Right atrium auricular region (tissue), 2 donors: ENCODE measurements at regions not wholly inside any gene's neighbourhood (a gene's known extent, or its start where the extent isn't known, plus 50 kb on each side); places are given as distances from the start of the nearest gene placed in this dataset.

Experiments used
- DNase-seq: peaks from one replicate; pipeline ENCODE4 v3.0.0-alpha.2; 2019; ENCODE audit warnings: low spot score
- H3K27ac ChIP-seq, 2 donors: fragments of 200-600 bp; sonication (generic); 1 replicate in 1 of 2; 2 replicates in 1 of 2; pipeline ENCODE4 v1.5.1; 2016 to 2019
- H3K27me3 ChIP-seq, 2 donors: fragments of 200-600 bp; sonication (generic); one replicate each; pipeline versions ENCODE4 v1.5.1 to v1.6.0; 2017 to 2019
- H3K36me3 ChIP-seq: fragments of 200-600 bp; sonication (generic); one replicate; pipeline ENCODE4 v1.5.1; 2016
- H3K4me1 ChIP-seq, 2 donors: fragments of 200-600 bp; sonication (generic); one replicate each; pipeline versions ENCODE4 v1.5.1 to v1.6.0; 2017 to 2019
- H3K4me3 ChIP-seq, 2 donors: fragments of 200-600 bp; sonication (generic); 1 replicate in 1 of 2; 2 replicates in 1 of 2; pipeline ENCODE4 v1.5.1; 2017 to 2019; ENCODE audit warnings: mild to moderate bottlenecking in 1 of 2, moderate library complexity in 1 of 2
- H3K9me3 ChIP-seq, 2 donors: fragments of 200-600 bp; sonication (generic); one replicate each; pipeline ENCODE4 v1.5.1; 2019
- CTCF ChIP-seq, 2 donors: fragments of 200-600 bp; sonication (generic); IDR thresholded peaks; one replicate each; pipeline ENCODE4 v1.5.1; 2019; ENCODE audit warnings: antibody characterized with exemption in 2 of 2

- no peaks in the 10 kb centered on the region for H3K9me3 ChIP-seq
- no peak for TF ChIP-seq CTCF (IDR thresholded peaks at IDR 0.05)
- H3K4me3 ChIP-seq: no peak overlapping the region
- no peaks in the 10 kb centered on the region for H3K4me1 ChIP-seq
- no peak for DNase-seq
- H3K27ac ChIP-seq: no peak overlapping the region
- H3K36me3 ChIP-seq: no peaks in the 10 kb centered on the region
- H3K27me3 ChIP-seq: no peaks in the 10 kb centered on the region
These were observed 224.8 kb downstream of the SOCS6 start for GRCh38 chr18:70513502-70514171.

- TF ChIP-seq CTCF (IDR thresholded peaks at IDR 0.05): no peak
- Histone ChIP-seq H3K27me3 (no peaks in the 10 kb centered on the region), H3K9me3 (no peaks in the 10 kb centered on the region), H3K4me3 (no peak overlapping the region), H3K36me3 (no peaks in the 10 kb centered on the region), H3K4me1 (no peaks in the 10 kb centered on the region), H3K27ac (no peak overlapping the region)
- no peak for DNase-seq
These were observed 219.1 kb downstream of the SOCS6 start for GRCh38 chr18:70507970-70508369.

- H3K27me3 ChIP-seq: no peaks in the 10 kb centered on the region
- no peaks in the 10 kb centered on the region for H3K9me3 ChIP-seq
- no peak overlapping the region for H3K4me3 ChIP-seq
- H3K27ac ChIP-seq: no peak overlapping the region
- H3K4me1 ChIP-seq: no peaks in the 10 kb centered on the region
- H3K36me3 ChIP-seq: no peaks in the 10 kb centered on the region
- no peak for TF ChIP-seq CTCF (IDR thresholded peaks at IDR 0.05)
- no peak for DNase-seq
These were observed 217.7 kb downstream of the SOCS6 start for GRCh38 chr18:70506511-70506910.

- no peak for DNase-seq
- H3K4me3 ChIP-seq: no peak overlapping the region
- TF ChIP-seq CTCF (IDR thresholded peaks at IDR 0.05): no peak
- H3K27ac ChIP-seq: no peak overlapping the region
- no peaks in the 10 kb centered on the region for H3K9me3 ChIP-seq
- H3K4me1 ChIP-seq: no peaks in the 10 kb centered on the region
- H3K36me3 ChIP-seq: no peaks in the 10 kb centered on the region
- no peaks in the 10 kb centered on the region for H3K27me3 ChIP-seq
These were observed 214.2 kb downstream of the SOCS6 start for GRCh38 chr18:70503060-70503459.

GRCh38 chr18:70501358-70501757, 212.5 kb downstream of the SOCS6 start:
- Histone ChIP-seq H3K4me1 (no peaks in the 10 kb centered on the region), H3K4me3 (no peak overlapping the region), H3K9me3 (no peaks in the 10 kb centered on the region), H3K36me3 (no peaks in the 10 kb centered on the region), H3K27me3 (no peaks in the 10 kb centered on the region), H3K27ac (no peak overlapping the region)
- no peak for DNase-seq
- TF ChIP-seq CTCF (IDR thresholded peaks at IDR 0.05): no peak

- no peaks in the 10 kb centered on the region for H3K27me3 ChIP-seq
- H3K4me1 ChIP-seq: no peaks in the 10 kb centered on the region
- H3K27ac ChIP-seq: no peak overlapping the region
- H3K4me3 ChIP-seq: no peak overlapping the region
- DNase-seq: no peak
- no peak for TF ChIP-seq CTCF (IDR thresholded peaks at IDR 0.05)
- no peaks in the 10 kb centered on the region for H3K36me3 ChIP-seq
- H3K9me3 ChIP-seq: no peaks in the 10 kb centered on the region
These were observed 211.9 kb downstream of the SOCS6 start for GRCh38 chr18:70500748-70501147.
